Lung (tissue), 11 donors: ENCODE measurements at regions not wholly inside any gene's neighbourhood (a gene's known extent, or its start where the extent isn't known, plus 50 kb on each side); places are given as distances from the start of the nearest gene placed in this dataset.

Experiments used
- ATAC-seq: fragments of 200-7000 bp; cut with Tn5 transposase; one replicate; pipeline ENCODE4 v1.9.1; 2020; ENCODE audit warnings: moderate number of reproducible peaks; ENCODE audit not compliant: insufficient read depth, low FRiP score
- DNase-seq, 3 donors: peaks; one replicate each; pipeline ENCODE4 v3.0.0-alpha.2; 2013 to 2017
- H3K27ac ChIP-seq, 2 donors: one replicate each; pipeline ENCODE4 v1.5.1; 2013; ENCODE audit warnings: mild to moderate bottlenecking in 2 of 2, moderate library complexity in 2 of 2, control low read depth in 1 of 2, inconsistent platforms in 1 of 2, low read depth in 1 of 2, low read length in 1 of 2
- H3K27me3 ChIP-seq, 3 donors: one replicate each; pipeline ENCODE4 v1.5.1; 2013; ENCODE audit warnings: low read length in 2 of 3; ENCODE audit not compliant: control insufficient read depth in 3 of 3, insufficient read depth in 3 of 3
- H3K36me3 ChIP-seq, 4 donors: one replicate each; pipeline ENCODE4 v1.5.1; 2013; ENCODE audit warnings: low read length in 4 of 4, mild to moderate bottlenecking in 1 of 4, moderate library complexity in 1 of 4; ENCODE audit not compliant: control insufficient read depth in 4 of 4, insufficient read depth in 4 of 4
- H3K4me1 ChIP-seq, 5 donors: one replicate each; pipeline ENCODE4 v1.5.1; 2013; ENCODE audit warnings: low read length in 5 of 5, mild to moderate bottlenecking in 2 of 5, moderate library complexity in 1 of 5; ENCODE audit not compliant: control insufficient read depth in 5 of 5, insufficient read depth in 5 of 5
- H3K4me3 ChIP-seq: one replicate; pipeline ENCODE4 v1.5.1; 2013; ENCODE audit warnings: mild to moderate bottlenecking, control low read depth, moderate library complexity
- H3K9ac ChIP-seq, 2 donors: one replicate each; pipeline ENCODE4 v1.5.1; 2013; ENCODE audit warnings: low read length in 2 of 2, control low read depth in 1 of 2; ENCODE audit not compliant: insufficient read depth in 1 of 2
- H3K9me3 ChIP-seq, 4 donors: one replicate each; pipeline ENCODE4 v1.5.1; 2013; ENCODE audit warnings: low read length in 3 of 4, mild to moderate bottlenecking in 1 of 4, moderate library complexity in 1 of 4; ENCODE audit not compliant: control insufficient read depth in 4 of 4, insufficient read depth in 3 of 4
- WGBS, 2 donors: extraction: QIAGEN DNeasy Blood & Tissue Kit; methylation state at CpG; one replicate each; pipeline ENCODE4 v1.1.7; 2013; 5-methylcytosine and 5-hydroxymethylcytosine counted together
- TF ChIP-seq, protein P1 (sequence below): IDR thresholded peaks from 2 replicates; pipeline ENCODE4 v1.5.1; 2012; ENCODE audit warnings: mild to moderate bottlenecking; ENCODE audit errors: control extremely low read depth, extremely low read depth
- donor health status: control.
- donor health status: control.
- donor health status: Bipolar disorder and iron deficiency.
- donor health status: healthy.
- donor health status: DM: yes; HTN: yes; CAD: no.

DNA sequence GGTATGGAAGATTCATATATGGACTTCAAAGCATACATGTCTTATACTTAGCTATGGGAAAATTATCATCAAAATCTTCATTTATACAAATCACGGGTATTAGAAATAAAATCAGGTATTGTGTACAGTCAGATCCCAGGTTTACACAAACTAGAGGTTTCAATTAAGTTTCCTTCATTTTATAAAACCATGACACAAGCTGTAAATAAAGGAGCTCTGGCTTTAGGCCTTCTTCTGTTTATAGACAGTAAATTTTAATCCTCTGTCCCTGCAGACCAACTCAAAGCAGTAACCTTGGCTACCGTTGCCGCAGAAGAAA lies 68.8 kb upstream of the CHD2 start:
- no peak for ATAC-seq
- Histone ChIP-seq H3K9me3 (no peaks in the 10 kb centered on the region), H3K27ac (peak overlapping the region; percentile 92 to 99), H3K9ac (peak overlapping the region; percentile 18 to 72), H3K36me3 (no peaks in the 10 kb centered on the region), H3K4me3 (no peak overlapping the region), H3K4me1 (peaks cover 4 to 27% (median 15%) of the 10 kb centered on the region in 5 donors), H3K27me3 (no peaks in the 10 kb centered on the region)
- WGBS, 2 donors: 14 to 20% methylated on average over 3 of the region's 3 CpGs
- TF ChIP-seq, protein P1, sequence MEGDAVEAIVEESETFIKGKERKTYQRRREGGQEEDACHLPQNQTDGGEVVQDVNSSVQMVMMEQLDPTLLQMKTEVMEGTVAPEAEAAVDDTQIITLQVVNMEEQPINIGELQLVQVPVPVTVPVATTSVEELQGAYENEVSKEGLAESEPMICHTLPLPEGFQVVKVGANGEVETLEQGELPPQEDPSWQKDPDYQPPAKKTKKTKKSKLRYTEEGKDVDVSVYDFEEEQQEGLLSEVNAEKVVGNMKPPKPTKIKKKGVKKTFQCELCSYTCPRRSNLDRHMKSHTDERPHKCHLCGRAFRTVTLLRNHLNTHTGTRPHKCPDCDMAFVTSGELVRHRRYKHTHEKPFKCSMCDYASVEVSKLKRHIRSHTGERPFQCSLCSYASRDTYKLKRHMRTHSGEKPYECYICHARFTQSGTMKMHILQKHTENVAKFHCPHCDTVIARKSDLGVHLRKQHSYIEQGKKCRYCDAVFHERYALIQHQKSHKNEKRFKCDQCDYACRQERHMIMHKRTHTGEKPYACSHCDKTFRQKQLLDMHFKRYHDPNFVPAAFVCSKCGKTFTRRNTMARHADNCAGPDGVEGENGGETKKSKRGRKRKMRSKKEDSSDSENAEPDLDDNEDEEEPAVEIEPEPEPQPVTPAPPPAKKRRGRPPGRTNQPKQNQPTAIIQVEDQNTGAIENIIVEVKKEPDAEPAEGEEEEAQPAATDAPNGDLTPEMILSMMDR: no peak
- no peak for DNase-seq

GRCh38 chr15:92831655-92832328 lies 68.3 kb upstream of the CHD2 start:
- ATAC-seq (peak; percentile 96), DNase-seq (peak; percentile 96 to 99 (median 99))
- H3K4me1 ChIP-seq: peaks cover 4 to 27% (median 15%) of the 10 kb centered on the region in 5 donors
- H3K36me3 ChIP-seq: no peaks in the 10 kb centered on the region
- 0 to 1% methylated on average over 10 of the region's 10 CpGs for WGBS, 2 donors
- H3K9ac ChIP-seq: peak overlapping the region; percentile 18 to 72
- TF ChIP-seq, protein P1: no peak
- no peaks in the 10 kb centered on the region for H3K9me3 ChIP-seq
- peak overlapping the region; percentile 92 to 99 for H3K27ac ChIP-seq
- H3K27me3 ChIP-seq: no peaks in the 10 kb centered on the region
- no peak overlapping the region for H3K4me3 ChIP-seq

DNA sequence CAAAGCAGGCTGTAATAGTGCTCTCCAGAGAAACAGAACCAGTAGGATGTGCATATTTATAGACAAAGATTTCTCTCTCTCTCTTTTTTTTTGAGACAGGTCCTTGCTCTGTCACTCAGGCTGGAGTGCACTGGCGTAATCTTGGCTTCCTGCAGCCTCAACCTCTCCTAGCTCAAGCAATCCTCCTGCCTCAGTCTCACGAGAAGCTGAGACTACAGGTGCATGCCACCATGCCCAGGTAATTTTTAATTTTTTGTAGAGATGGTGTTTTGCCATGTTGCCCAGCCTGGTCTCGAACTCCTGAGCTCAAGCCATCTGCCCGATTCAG lies 67.1 kb upstream of the CHD2 start:
- DNase-seq (no peak), ATAC-seq (no peak)
- TF ChIP-seq, protein P1: no peak
- H3K4me1 ChIP-seq: peaks cover 4 to 27% (median 15%) of the 10 kb centered on the region in 5 donors
- peak overlapping the region; percentile 79 to 99 for H3K27ac ChIP-seq
- H3K36me3 ChIP-seq: no peaks in the 10 kb centered on the region
- H3K9ac ChIP-seq: no peak overlapping the region
- no peaks in the 10 kb centered on the region for H3K9me3 ChIP-seq
- no peak overlapping the region for H3K4me3 ChIP-seq
- 53 to 67% methylated on average over 4 of the region's 4 CpGs for WGBS, 2 donors
- H3K27me3 ChIP-seq: no peaks in the 10 kb centered on the region
